A673 (cell line): ENCODE measurements at regions not wholly inside any gene's neighbourhood (a gene's known extent, or its start where the extent isn't known, plus 50 kb on each side); places are given as distances from the start of the nearest gene placed in this dataset.
A peak's percentile ranks its signal among the peaks of the same experiment; 100 is the strongest.

ENCODE experiments used
- EZH2 ChIP-seq: fragments of 200-600 bp; sonication (generic); IDR thresholded peaks from 2 replicates; pipeline ENCODE4 v1.6.1; 2017; ENCODE audit warnings: borderline replicate concordance, low read depth, mild to moderate bottlenecking, mixed read lengths, antibody characterized with exemption, low read length; ENCODE audit not compliant: poor library complexity, severe bottlenecking
- TF ChIP-seq, protein P1 (sequence below): fragments of 300-800, 200-600 bp; sonication (generic); conservative IDR thresholded peaks from 2 replicates; pipeline ENCODE4 v1.5.1; 2017; ENCODE audit warnings: low read depth, mild to moderate bottlenecking, antibody characterized with exemption, low read length, moderate library complexity, mixed read lengths

DNA sequence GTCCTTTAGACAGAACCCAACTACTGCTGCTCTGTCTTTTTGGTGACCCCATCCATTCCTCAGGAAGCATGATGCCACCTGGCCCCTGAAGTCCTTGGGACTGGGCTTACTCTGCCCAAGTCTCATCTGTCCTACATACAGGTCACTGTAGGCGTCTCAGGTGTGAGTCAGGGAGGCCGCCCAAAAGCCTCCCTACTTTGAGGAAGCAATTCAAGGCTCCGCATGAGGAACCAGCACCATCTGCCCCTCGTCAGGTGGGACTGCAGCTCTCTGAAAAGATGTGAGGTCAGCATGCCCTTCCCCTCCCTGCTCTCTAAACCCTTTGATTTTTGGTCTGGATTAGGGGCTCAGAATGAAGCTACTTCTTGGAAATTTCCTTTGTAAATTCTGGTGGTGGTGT lies 354.8 kb downstream of the CXCL12 start:
- TF ChIP-seq, protein P1, sequence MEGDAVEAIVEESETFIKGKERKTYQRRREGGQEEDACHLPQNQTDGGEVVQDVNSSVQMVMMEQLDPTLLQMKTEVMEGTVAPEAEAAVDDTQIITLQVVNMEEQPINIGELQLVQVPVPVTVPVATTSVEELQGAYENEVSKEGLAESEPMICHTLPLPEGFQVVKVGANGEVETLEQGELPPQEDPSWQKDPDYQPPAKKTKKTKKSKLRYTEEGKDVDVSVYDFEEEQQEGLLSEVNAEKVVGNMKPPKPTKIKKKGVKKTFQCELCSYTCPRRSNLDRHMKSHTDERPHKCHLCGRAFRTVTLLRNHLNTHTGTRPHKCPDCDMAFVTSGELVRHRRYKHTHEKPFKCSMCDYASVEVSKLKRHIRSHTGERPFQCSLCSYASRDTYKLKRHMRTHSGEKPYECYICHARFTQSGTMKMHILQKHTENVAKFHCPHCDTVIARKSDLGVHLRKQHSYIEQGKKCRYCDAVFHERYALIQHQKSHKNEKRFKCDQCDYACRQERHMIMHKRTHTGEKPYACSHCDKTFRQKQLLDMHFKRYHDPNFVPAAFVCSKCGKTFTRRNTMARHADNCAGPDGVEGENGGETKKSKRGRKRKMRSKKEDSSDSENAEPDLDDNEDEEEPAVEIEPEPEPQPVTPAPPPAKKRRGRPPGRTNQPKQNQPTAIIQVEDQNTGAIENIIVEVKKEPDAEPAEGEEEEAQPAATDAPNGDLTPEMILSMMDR = 0 out of 2 replicates have a peak, but pooled peaks have one; percentile 13
- TF ChIP-seq EZH2 = no peak
